ENCODE measurements at regions not wholly inside any gene's neighbourhood (a gene's known extent, or its start where the extent isn't known, plus 50 kb on each side); places are given as distances from the start of the nearest gene placed in this dataset.

GRCh38 chr14:76710056-76711010 lies 50.9 kb upstream of the VASH1 start:
- peaks cover 1% of the 10 kb centered on the region for H3K4me1 ChIP-seq (ENCODE audit: insufficient read depth)
- H3K4me3 ChIP-seq: no peak overlapping the region
- H3K27ac ChIP-seq: no peak overlapping the region
- 24 to 27% (median 27%) methylated on average over 13 of the region's 13 CpGs for WGBS, 3 donors
- intact Hi-C loops (cut with DNase I): loop anchor here in 1 of 4 donors (10.0 kb wide), 1 partner anchor 74 kb away; no protein-coding TSS in a partner anchor
- peak in 1 of 5 donors; percentile 39 for DNase-seq
- TF ChIP-seq CTCF (IDR thresholded peaks at IDR 0.05): peak; percentile 31 to 73 (median 72)
- no peak for TF ChIP-seq POLR2A (IDR thresholded peaks at IDR 0.05)
- no peaks in the 10 kb centered on the region for H3K36me3 ChIP-seq
- no peaks in the 10 kb centered on the region for H3K27me3 ChIP-seq
- H3K9me3 ChIP-seq: no peaks in the 10 kb centered on the region

All from ovary (tissue), 7 donors.